ENCODE measurements at regions not wholly inside any gene's neighbourhood (a gene's known extent, or its start where the extent isn't known, plus 50 kb on each side); places are given as distances from the start of the nearest gene placed in this dataset.

- Histone ChIP-seq H3K9me3 (no peaks in the 10 kb centered on the region), H3K4me3 (no peak overlapping the region), H3K27me3 (no peaks in the 10 kb centered on the region), H3K4me1 (peaks cover 0 to 2% of the 10 kb centered on the region in 2 donors), H3K36me3 (no peaks in the 10 kb centered on the region), H3K27ac (no peak overlapping the region)
- intact Hi-C loops (cut with DNase I; ENCODE audit: low total_unique reads), result no loop called here
- no peak for TF ChIP-seq POLR2AphosphoS5 (IDR thresholded peaks at IDR 0.05)
- no peak for TF ChIP-seq POLR2A (IDR thresholded peaks at IDR 0.05)
- no peak for TF ChIP-seq CTCF (IDR thresholded peaks at IDR 0.05)
- no peak for DNase-seq (ENCODE audit: low spot score in 2 of 2)
Observed at GRCh38 chr10:11679946-11680345, 62.2 kb upstream of the ECHDC3 start.

- no peak for DNase-seq (ENCODE audit: low spot score in 2 of 2)
- TF ChIP-seq POLR2AphosphoS5 (IDR thresholded peaks at IDR 0.05), result no peak
- Histone ChIP-seq H3K9me3 (no peaks in the 10 kb centered on the region), H3K27ac (no peak overlapping the region), H3K36me3 (no peaks in the 10 kb centered on the region), H3K4me3 (no peak overlapping the region), H3K27me3 (no peaks in the 10 kb centered on the region), H3K4me1 (no peaks in the 10 kb centered on the region)
- intact Hi-C loops (cut with DNase I; ENCODE audit: low total_unique reads), result no loop called here
Observed at GRCh38 chr10:11678074-11678793, 63.9 kb upstream of the ECHDC3 start.

- intact Hi-C loops (cut with DNase I; ENCODE audit: low total_unique reads), result no loop called here
- TF ChIP-seq POLR2A (IDR thresholded peaks at IDR 0.05) (no peak), CTCF (IDR thresholded peaks at IDR 0.05) (no peak), POLR2AphosphoS5 (IDR thresholded peaks at IDR 0.05) (no peak)
- DNase-seq (ENCODE audit: low spot score in 2 of 2), result no peak
Observed at GRCh38 chr10:11677480-11677879, 64.7 kb upstream of the ECHDC3 start.

GRCh38 chr10:11673346-11674280, 62.2 kb upstream of the USP6NL start:
- H3K4me3 ChIP-seq, result no peak overlapping the region
- no peaks in the 10 kb centered on the region for H3K4me1 ChIP-seq
- no peak for TF ChIP-seq POLR2A (IDR thresholded peaks at IDR 0.05)
- DNase-seq (ENCODE audit: low spot score in 2 of 2), result no peak
- intact Hi-C loops (cut with DNase I; ENCODE audit: low total_unique reads), result no loop called here
- H3K27me3 ChIP-seq, result no peaks in the 10 kb centered on the region
- H3K36me3 ChIP-seq, result no peaks in the 10 kb centered on the region
- H3K9me3 ChIP-seq, result no peaks in the 10 kb centered on the region
- H3K27ac ChIP-seq, result no peak overlapping the region

More at GRCh38 chr10:11677480-11677879, 64.7 kb upstream of the ECHDC3 start:
- Histone ChIP-seq H3K27me3 (no peaks in the 10 kb centered on the region), H3K9me3 (no peaks in the 10 kb centered on the region), H3K36me3 (no peaks in the 10 kb centered on the region), H3K27ac (no peak overlapping the region), H3K4me3 (no peak overlapping the region), H3K4me1 (no peaks in the 10 kb centered on the region)

GRCh38 chr10:11672836-11673235, 61.4 kb upstream of the USP6NL start:
- no peak for DNase-seq (ENCODE audit: low spot score in 2 of 2)
- Histone ChIP-seq H3K27ac (no peak overlapping the region), H3K4me3 (no peak overlapping the region), H3K27me3 (no peaks in the 10 kb centered on the region), H3K4me1 (no peaks in the 10 kb centered on the region), H3K9me3 (no peaks in the 10 kb centered on the region), H3K36me3 (no peaks in the 10 kb centered on the region)
- TF ChIP-seq POLR2A (IDR thresholded peaks at IDR 0.05) (no peak), CTCF (IDR thresholded peaks at IDR 0.05) (no peak), POLR2AphosphoS5 (IDR thresholded peaks at IDR 0.05) (no peak)
- intact Hi-C loops (cut with DNase I; ENCODE audit: low total_unique reads), result no loop called here

GRCh38 chr10:11670381-11670780, 58.9 kb upstream of the USP6NL start:
- intact Hi-C loops (cut with DNase I; ENCODE audit: low total_unique reads), result no loop called here
- Histone ChIP-seq H3K36me3 (no peaks in the 10 kb centered on the region), H3K9me3 (no peaks in the 10 kb centered on the region), H3K4me3 (no peak overlapping the region), H3K27ac (no peak overlapping the region), H3K27me3 (no peaks in the 10 kb centered on the region), H3K4me1 (no peaks in the 10 kb centered on the region)
- DNase-seq (ENCODE audit: low spot score in 2 of 2), result no peak
- TF ChIP-seq CTCF (IDR thresholded peaks at IDR 0.05) (no peak), POLR2AphosphoS5 (IDR thresholded peaks at IDR 0.05) (no peak), POLR2A (IDR thresholded peaks at IDR 0.05) (no peak)
